GM13977 (cell line): ENCODE measurements at regions not wholly inside any gene's neighbourhood (a gene's known extent, or its start where the extent isn't known, plus 50 kb on each side); places are given as distances from the start of the nearest gene placed in this dataset.

Source experiments
- DNase-seq: peaks from one replicate; pipeline ENCODE4 v3.0.0; 2012; ENCODE audit warnings: low spot score
- in situ Hi-C: fragments of 300-500 bp; cut with MboI; formaldehyde crosslinking; loops from one replicate; pipeline ENCODE4 v1.12.0; 2022; ENCODE audit warnings: low sequenced_read_pairs, low pct_unique_long_range_greater_than_20kb, mixed read lengths, inconsistent platforms; ENCODE audit not compliant: unreplicated experiment
- TF ChIP-seq, protein P1 (sequence below): IDR thresholded peaks from 2 replicates; pipeline ENCODE4 v1.5.1; 2012; ENCODE audit warnings: mild to moderate bottlenecking, control low read depth; ENCODE audit not compliant: insufficient read depth; ENCODE audit errors: extremely low read depth, missing control alignments

DNA sequence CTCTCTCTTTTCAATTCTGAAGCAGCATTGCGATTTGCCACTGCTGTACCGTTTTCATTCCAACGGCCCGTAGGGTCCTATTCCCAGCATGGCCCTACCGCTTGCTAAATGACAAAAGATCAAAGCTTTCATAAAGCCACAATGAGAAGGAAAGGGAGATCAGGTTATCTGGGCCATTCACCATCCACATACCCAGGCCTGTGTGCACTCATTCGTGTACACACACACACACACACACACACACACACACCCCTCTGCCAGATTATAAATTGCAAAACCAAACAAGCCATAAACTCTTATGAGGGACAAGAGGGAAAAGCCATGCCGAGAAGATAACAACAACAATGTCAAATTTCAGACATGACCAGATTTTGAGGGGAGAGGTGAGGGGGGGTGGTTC lies 282.3 kb downstream of the BCL11A start:
- in situ Hi-C loops: no loop called here
- TF ChIP-seq, protein P1, sequence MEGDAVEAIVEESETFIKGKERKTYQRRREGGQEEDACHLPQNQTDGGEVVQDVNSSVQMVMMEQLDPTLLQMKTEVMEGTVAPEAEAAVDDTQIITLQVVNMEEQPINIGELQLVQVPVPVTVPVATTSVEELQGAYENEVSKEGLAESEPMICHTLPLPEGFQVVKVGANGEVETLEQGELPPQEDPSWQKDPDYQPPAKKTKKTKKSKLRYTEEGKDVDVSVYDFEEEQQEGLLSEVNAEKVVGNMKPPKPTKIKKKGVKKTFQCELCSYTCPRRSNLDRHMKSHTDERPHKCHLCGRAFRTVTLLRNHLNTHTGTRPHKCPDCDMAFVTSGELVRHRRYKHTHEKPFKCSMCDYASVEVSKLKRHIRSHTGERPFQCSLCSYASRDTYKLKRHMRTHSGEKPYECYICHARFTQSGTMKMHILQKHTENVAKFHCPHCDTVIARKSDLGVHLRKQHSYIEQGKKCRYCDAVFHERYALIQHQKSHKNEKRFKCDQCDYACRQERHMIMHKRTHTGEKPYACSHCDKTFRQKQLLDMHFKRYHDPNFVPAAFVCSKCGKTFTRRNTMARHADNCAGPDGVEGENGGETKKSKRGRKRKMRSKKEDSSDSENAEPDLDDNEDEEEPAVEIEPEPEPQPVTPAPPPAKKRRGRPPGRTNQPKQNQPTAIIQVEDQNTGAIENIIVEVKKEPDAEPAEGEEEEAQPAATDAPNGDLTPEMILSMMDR: no peak
- no peak for DNase-seq

DNA sequence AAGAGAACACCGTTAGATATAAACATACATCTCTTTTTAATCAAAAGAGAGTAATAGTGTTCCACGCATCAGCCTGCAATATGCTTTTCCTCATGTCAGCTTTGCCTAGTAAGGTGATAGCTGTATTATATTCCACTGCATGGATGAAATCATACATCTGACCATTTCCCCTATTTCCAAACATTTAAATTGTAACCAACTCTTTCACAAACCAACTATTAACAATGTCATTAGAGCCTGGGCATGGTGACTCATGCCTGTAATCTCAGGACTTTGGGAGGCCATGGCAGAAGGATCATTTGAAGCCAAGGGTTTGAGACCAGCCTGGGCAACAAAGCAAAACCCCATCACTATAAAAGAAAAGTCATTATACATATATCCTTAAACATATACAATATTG lies 284.8 kb downstream of the BCL11A start:
- in situ Hi-C loops: no loop called here
- no peak for DNase-seq
- TF ChIP-seq, protein P1: no peak

DNA sequence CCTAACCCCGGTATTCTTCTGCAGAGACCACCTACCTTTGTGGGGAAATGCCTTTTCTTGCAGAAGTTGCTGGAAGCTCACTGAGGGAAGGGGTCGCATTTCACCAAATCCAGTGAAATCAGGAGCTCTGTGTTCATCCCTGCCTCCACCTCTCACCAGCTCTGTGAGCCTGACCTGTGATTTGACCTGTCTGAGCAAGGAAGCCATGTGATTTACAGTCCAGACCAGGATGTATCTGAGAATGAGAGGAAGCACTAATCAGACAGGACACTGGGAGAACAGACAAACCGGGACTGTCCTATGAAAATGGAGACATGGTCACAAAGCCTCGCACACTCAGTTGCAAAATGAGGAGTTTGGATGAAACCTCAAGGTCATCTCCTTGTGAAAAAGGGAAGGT lies 285.4 kb downstream of the BCL11A start:
- DNase-seq: no peak
- in situ Hi-C loops: no loop called here
- TF ChIP-seq, protein P1: no peak

DNA sequence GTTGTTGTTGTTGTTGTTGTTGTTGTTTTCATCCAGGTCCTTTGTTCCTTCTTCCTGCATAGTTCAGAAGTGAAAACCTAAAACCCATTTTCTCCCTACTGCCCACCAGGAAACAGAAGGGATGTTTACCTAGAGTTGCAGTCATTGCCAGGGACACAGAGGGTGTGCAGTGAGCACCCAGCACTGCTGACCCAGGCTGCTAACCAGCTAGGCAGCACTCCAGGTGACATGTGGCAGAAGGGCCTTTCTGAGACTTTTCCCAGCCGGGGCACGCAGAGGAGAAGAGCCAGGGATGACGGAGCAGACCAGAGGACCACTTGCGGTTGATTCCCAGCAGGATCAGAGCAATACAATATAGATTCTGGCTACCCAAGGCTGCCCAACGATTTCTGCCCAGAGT lies 286.3 kb downstream of the BCL11A start:
- in situ Hi-C loops: no loop called here
- no peak for DNase-seq
- TF ChIP-seq, protein P1: no peak

DNA sequence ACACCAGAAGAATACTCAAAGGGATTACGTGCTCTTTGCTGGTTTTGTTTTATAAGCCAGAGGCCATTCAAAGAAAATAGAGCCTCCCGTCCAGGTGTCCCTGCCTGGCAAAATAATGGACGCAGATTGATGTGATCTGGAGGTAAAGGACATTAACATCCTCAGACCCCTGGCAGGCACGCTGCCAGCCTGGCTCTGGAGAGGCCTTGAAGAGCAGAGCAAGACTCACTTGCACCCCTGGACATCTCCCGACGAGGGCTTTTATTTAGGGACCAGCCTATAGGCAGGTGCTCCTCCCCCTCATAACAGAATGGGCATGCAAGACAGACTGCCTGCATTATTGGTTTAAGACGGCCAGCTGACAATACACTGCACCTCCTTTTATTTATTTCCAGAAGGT lies 291.3 kb downstream of the BCL11A start:
- DNase-seq: no peak
- in situ Hi-C loops: no loop called here
- TF ChIP-seq, protein P1: no peak

DNA sequence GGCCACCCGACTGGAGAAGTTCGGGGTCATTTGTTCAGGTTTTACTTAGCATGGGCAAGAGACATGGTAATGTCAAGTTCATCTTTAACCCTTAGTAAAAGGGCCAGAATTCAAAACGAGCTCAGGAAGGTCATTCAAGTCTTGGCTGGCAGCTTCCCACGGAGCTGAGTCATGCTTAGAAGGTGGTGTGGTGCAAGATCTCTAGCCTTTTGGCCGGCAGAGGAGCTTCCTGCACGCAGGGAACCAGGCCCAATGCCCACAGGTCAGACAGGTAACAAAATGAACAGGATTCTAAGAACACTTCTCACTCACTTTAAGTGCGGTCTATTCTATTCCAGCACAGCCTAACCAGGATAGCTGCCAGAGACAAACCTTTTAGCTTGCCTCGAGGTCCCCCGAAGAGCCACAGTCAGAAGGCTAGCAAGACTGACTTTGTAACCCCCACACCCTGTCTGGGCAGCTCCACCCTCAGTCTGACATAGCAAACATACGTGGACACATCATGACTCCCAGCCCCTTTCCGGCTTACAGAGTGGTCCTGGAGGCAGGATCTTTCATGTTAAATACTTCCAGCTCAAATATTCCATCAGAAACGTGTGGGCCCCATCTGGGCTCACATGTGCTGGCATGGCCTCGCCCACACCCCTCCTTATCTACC lies 292.7 kb downstream of the BCL11A start:
- in situ Hi-C loops: no loop called here
- DNase-seq: no peak
- TF ChIP-seq, protein P1: no peak
